ENCODE measurements at regions not wholly inside any gene's neighbourhood (a gene's known extent, or its start where the extent isn't known, plus 50 kb on each side); places are given as distances from the start of the nearest gene placed in this dataset.

DNA sequence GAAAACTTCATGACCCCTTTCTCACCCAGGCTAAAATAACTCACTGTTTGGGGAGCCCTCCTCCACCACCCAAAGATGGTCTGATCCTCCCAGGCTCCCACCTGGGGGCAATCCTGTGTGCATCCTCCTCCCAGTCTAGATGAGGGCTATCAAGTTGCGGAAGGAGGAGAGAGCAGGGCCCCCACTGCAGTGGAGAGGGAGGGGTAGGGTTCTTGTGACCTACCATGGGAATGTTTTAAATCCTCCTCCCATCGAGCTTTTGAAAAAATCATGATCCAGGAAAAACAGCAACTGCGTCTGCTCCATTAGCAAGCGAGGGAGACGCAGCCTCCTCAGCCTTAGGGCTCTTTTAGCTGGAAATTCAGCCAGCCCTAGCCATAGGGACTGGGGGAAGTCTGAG lies 80.0 kb downstream of the NAV1 start:
- H3K9ac ChIP-seq (ENCODE audit: low read length): no peak overlapping the region
- no peak overlapping the region for H3K4me3 ChIP-seq (ENCODE audit: low read length)
- TF ChIP-seq EZH2phosphoT487 (IDR thresholded peaks at IDR 0.05; ENCODE audit: low read depth): no peak
- TF ChIP-seq, protein P1, sequence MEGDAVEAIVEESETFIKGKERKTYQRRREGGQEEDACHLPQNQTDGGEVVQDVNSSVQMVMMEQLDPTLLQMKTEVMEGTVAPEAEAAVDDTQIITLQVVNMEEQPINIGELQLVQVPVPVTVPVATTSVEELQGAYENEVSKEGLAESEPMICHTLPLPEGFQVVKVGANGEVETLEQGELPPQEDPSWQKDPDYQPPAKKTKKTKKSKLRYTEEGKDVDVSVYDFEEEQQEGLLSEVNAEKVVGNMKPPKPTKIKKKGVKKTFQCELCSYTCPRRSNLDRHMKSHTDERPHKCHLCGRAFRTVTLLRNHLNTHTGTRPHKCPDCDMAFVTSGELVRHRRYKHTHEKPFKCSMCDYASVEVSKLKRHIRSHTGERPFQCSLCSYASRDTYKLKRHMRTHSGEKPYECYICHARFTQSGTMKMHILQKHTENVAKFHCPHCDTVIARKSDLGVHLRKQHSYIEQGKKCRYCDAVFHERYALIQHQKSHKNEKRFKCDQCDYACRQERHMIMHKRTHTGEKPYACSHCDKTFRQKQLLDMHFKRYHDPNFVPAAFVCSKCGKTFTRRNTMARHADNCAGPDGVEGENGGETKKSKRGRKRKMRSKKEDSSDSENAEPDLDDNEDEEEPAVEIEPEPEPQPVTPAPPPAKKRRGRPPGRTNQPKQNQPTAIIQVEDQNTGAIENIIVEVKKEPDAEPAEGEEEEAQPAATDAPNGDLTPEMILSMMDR (IDR thresholded peaks at IDR 0.05; ENCODE audit: low read depth, low read length): no peak
- H3K27ac ChIP-seq (ENCODE audit: low read length): no peak overlapping the region
- H3K4me2 ChIP-seq (ENCODE audit: low read length): no peak overlapping the region
- no peaks in the 10 kb centered on the region for H3K36me3 ChIP-seq (replicated peaks; ENCODE audit: low read depth, low read length)
- H3K27me3 ChIP-seq (ENCODE audit: low read depth, low read length): peaks cover 3% of the 10 kb centered on the region; the same call in 1 of the 2 replicates
- no peaks in the 10 kb centered on the region for H3K79me2 ChIP-seq (ENCODE audit: low read length)
- no peaks in the 10 kb centered on the region for H3K9me3 ChIP-seq (ENCODE audit: insufficient read depth, low read length)
- H3K4me1 ChIP-seq (ENCODE audit: low read length): no peaks in the 10 kb centered on the region
- H2AFZ ChIP-seq (ENCODE audit: low read depth, low read length): no peak overlapping the region
- no peaks in the 10 kb centered on the region for H4K20me1 ChIP-seq (ENCODE audit: insufficient read depth, low read length)

DNA sequence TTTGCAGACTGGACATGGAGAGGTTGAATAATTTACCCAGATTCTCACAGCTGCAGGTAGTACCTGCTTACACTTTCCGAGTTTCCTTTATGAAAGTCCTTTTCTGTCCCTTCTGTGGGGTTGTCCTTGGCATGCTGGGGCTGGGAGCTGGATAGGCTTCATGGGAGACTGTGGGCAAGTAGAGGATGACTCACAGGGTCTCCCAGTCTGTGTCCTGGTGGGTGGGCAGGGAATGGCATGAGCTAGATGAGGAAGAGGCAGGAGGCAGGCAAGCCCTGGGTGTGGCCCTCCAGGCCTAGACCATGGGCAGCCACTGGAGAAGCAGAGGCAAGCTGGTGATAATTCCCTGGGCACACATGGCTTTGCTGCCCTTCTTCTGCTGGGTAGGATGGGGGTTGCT lies 80.6 kb downstream of the NAV1 start:
- Histone ChIP-seq H3K4me3 (ENCODE audit: low read length) (no peak overlapping the region), H3K9me3 (ENCODE audit: insufficient read depth, low read length) (no peaks in the 10 kb centered on the region), H3K4me1 (ENCODE audit: low read length) (no peaks in the 10 kb centered on the region), H3K4me2 (ENCODE audit: low read length) (no peak overlapping the region), H3K36me3 (replicated peaks; ENCODE audit: low read depth, low read length) (no peaks in the 10 kb centered on the region), H3K27ac (ENCODE audit: low read length) (no peak overlapping the region), H4K20me1 (ENCODE audit: insufficient read depth, low read length) (no peaks in the 10 kb centered on the region), H2AFZ (ENCODE audit: low read depth, low read length) (no peak overlapping the region), H3K27me3 (ENCODE audit: low read depth, low read length) (peaks cover 3% of the 10 kb centered on the region; the same call in 1 of the 2 replicates), H3K9ac (ENCODE audit: low read length) (no peak overlapping the region), H3K79me2 (ENCODE audit: low read length) (no peaks in the 10 kb centered on the region)
- TF ChIP-seq, protein P1 (IDR thresholded peaks at IDR 0.05; ENCODE audit: low read depth, low read length): no peak
- no peak for TF ChIP-seq EZH2phosphoT487 (IDR thresholded peaks at IDR 0.05; ENCODE audit: low read depth)

DNA sequence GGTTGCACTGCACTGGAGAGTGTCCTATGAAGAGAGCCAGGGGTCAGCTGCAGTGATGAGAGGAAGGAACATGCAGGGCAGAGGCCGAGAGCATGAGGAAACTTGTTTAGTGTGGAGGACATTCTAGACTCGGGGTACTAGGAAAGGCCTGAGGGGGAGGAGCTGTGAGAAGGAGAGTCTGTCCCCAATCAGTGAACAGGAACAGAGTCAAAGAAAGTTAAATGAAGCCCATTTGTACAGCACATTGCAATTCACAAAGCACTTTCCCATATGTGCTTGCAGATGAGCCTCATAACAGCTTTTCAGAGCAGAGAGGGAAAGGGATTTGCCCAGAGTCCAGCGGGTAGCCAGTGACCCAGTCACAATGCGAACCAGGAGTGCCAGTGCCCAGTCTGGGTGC lies 83.4 kb downstream of the NAV1 start:
- Histone ChIP-seq H3K9ac (ENCODE audit: low read length) (no peak overlapping the region), H4K20me1 (ENCODE audit: insufficient read depth, low read length) (no peaks in the 10 kb centered on the region), H2AFZ (ENCODE audit: low read depth, low read length) (no peak overlapping the region), H3K36me3 (replicated peaks; ENCODE audit: low read depth, low read length) (no peaks in the 10 kb centered on the region), H3K4me2 (ENCODE audit: low read length) (no peak overlapping the region), H3K4me1 (ENCODE audit: low read length) (no peaks in the 10 kb centered on the region), H3K79me2 (ENCODE audit: low read length) (no peaks in the 10 kb centered on the region), H3K4me3 (ENCODE audit: low read length) (no peak overlapping the region), H3K27ac (ENCODE audit: low read length) (no peak overlapping the region), H3K9me3 (ENCODE audit: insufficient read depth, low read length) (no peaks in the 10 kb centered on the region), H3K27me3 (ENCODE audit: low read depth, low read length) (no peaks in the 10 kb centered on the region)
- TF ChIP-seq, protein P1 (IDR thresholded peaks at IDR 0.05; ENCODE audit: low read depth, low read length): no peak
- no peak for TF ChIP-seq EZH2phosphoT487 (IDR thresholded peaks at IDR 0.05; ENCODE audit: low read depth)

DNA sequence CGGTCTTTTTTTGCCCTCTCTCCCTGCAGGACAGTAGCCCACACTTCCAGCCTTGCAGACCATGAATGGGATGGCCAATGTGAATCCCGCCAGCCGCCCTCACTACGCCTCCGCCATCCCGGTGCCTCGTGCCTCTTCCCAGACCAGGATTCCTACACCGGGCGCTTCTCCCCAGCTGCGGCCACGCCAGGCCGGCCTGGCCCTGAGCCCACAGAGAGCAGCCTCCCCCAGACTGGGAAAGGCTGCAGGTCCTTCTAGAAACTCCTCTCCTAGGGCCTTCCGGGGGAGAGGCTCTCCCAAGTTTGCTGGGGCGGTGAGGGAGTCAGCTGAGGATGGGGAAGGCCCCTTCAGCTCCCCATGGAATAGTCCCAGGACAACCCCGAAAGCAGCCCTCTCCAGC lies 83.9 kb downstream of the NAV1 start:
- TF ChIP-seq, protein P1 (IDR thresholded peaks at IDR 0.05; ENCODE audit: low read depth, low read length): no peak
- no peak for TF ChIP-seq EZH2phosphoT487 (IDR thresholded peaks at IDR 0.05; ENCODE audit: low read depth)
- Histone ChIP-seq H2AFZ (ENCODE audit: low read depth, low read length) (no peak overlapping the region), H3K4me3 (ENCODE audit: low read length) (no peak overlapping the region), H3K4me2 (ENCODE audit: low read length) (no peak overlapping the region), H3K9me3 (ENCODE audit: insufficient read depth, low read length) (no peaks in the 10 kb centered on the region), H3K4me1 (ENCODE audit: low read length) (no peaks in the 10 kb centered on the region), H3K36me3 (replicated peaks; ENCODE audit: low read depth, low read length) (no peaks in the 10 kb centered on the region), H3K79me2 (ENCODE audit: low read length) (no peaks in the 10 kb centered on the region), H3K9ac (ENCODE audit: low read length) (no peak overlapping the region), H4K20me1 (ENCODE audit: insufficient read depth, low read length) (no peaks in the 10 kb centered on the region), H3K27ac (ENCODE audit: low read length) (no peak overlapping the region), H3K27me3 (ENCODE audit: low read depth, low read length) (no peaks in the 10 kb centered on the region)

Measured in OCI-LY3 (cell line).